ENCODE measurements at regions not wholly inside any gene's neighbourhood (a gene's known extent, or its start where the extent isn't known, plus 50 kb on each side); places are given as distances from the start of the nearest gene placed in this dataset.
"Not testable (repeated sequence)": the region's sequence is repeated elsewhere in the genome, so short reads cannot be mapped to it uniquely, and the experiment has no call there.

- DNase-seq = no peak
Measured at GRCh38 chr2:241959751-241960269, 90.3 kb downstream of the RTP5 start.

GRCh38 chr2:241961454-241961853 is 91.9 kb downstream of the RTP5 start:
- no peak for DNase-seq

GRCh38 chr2:241964133-241964532 is 94.6 kb downstream of the RTP5 start:
- peak; percentile 73 for DNase-seq

GRCh38 chr2:241965931-241966412 is 96.4 kb downstream of the RTP5 start:
- peak; percentile 98 for DNase-seq

- no peak for DNase-seq
Measured at GRCh38 chr2:241966647-241967466, 97.3 kb downstream of the RTP5 start.

- no peak for DNase-seq
Measured at GRCh38 chr2:241967467-241968144, 98.1 kb downstream of the RTP5 start.

GRCh38 chr2:241968417-241968816 is 98.9 kb downstream of the RTP5 start:
- no peak for DNase-seq

GRCh38 chr2:241969182-241969581 is 99.7 kb downstream of the RTP5 start:
- not testable (repeated sequence) for DNase-seq

GRCh38 chr2:241970716-241971115 is 101.2 kb downstream of the RTP5 start:
- no peak for DNase-seq

GRCh38 chr2:241974096-241974495 is 104.6 kb downstream of the RTP5 start:
- no peak for DNase-seq

GRCh38 chr2:241974851-241975592 is 105.5 kb downstream of the RTP5 start:
- DNase-seq = no peak

- no peak for DNase-seq
Measured at GRCh38 chr2:241975593-241976284, 106.2 kb downstream of the RTP5 start.

GRCh38 chr2:241976296-241976695 is 106.8 kb downstream of the RTP5 start:
- peak; percentile 12 for DNase-seq

GRCh38 chr2:241977557-241978300 is 108.2 kb downstream of the RTP5 start:
- peak; percentile 41 for DNase-seq

- peak; percentile 33 for DNase-seq
Measured at GRCh38 chr2:241978670-241979069, 109.1 kb downstream of the RTP5 start.

- DNase-seq = no peak
Measured at GRCh38 chr2:241980193-241980592, 110.7 kb downstream of the RTP5 start.

GRCh38 chr2:241981076-241981700 is 111.7 kb downstream of the RTP5 start:
- DNase-seq = peak; percentile 36

- peak; percentile 41 for DNase-seq
Measured at GRCh38 chr2:241982706-241983570, 113.4 kb downstream of the RTP5 start.

GRCh38 chr2:241983571-241984270 is 114.2 kb downstream of the RTP5 start:
- DNase-seq = peak; percentile 41

- DNase-seq = peak; percentile 35
Measured at GRCh38 chr2:241984271-241984655, 114.7 kb downstream of the RTP5 start.

Data from islet precursor cell (in vitro differentiated cells).